HUES6 (cell line): ENCODE measurements at regions not wholly inside any gene's neighbourhood (a gene's known extent, or its start where the extent isn't known, plus 50 kb on each side); places are given as distances from the start of the nearest gene placed in this dataset.

Experiments used
- H3K27ac ChIP-seq: 2 replicates; pipeline ENCODE4 v1.7.0; 2013; ENCODE audit warnings: low read depth, mild to moderate bottlenecking, low read length, inconsistent platforms
- H3K27me3 ChIP-seq: 2 replicates; pipeline ENCODE4 v1.6.1; 2013; ENCODE audit warnings: low read length; ENCODE audit not compliant: control insufficient read depth, insufficient read depth
- H3K36me3 ChIP-seq: 2 replicates; pipeline ENCODE4 v1.6.1; 2013; ENCODE audit warnings: low read length; ENCODE audit not compliant: control insufficient read depth, insufficient read depth
- H3K4me1 ChIP-seq: 2 replicates; pipeline ENCODE4 v1.6.1; 2013; ENCODE audit warnings: low read length; ENCODE audit not compliant: control insufficient read depth, insufficient read depth
- H3K4me3 ChIP-seq: 2 replicates; pipeline ENCODE4 v1.5.1; 2013; ENCODE audit warnings: low read depth, low read length
- H3K9ac ChIP-seq: one replicate; pipeline ENCODE4 v1.6.1; 2013; ENCODE audit warnings: mild to moderate bottlenecking, low read length
- H3K9me3 ChIP-seq: 2 replicates; pipeline ENCODE4 v1.6.1; 2013; ENCODE audit warnings: low read depth, low read length; ENCODE audit not compliant: control insufficient read depth, insufficient read depth

- Histone ChIP-seq H3K27ac (no peak overlapping the region), H3K36me3 (no peaks in the 10 kb centered on the region), H3K4me1 (peaks cover 5% of the 10 kb centered on the region; the same call in 1 of the 2 replicates), H3K27me3 (no peaks in the 10 kb centered on the region), H3K4me3 (no peak overlapping the region), H3K9ac (no peak overlapping the region), H3K9me3 (no peaks in the 10 kb centered on the region)
Observed at GRCh38 chr11:79980916-79981315, 540.1 kb upstream of the TENM4 start.

GRCh38 chr11:79973721-79974617, 533.1 kb upstream of the TENM4 start:
- no peaks in the 10 kb centered on the region for H3K36me3 ChIP-seq
- no peaks in the 10 kb centered on the region; the same call in 1 of the 2 replicates for H3K27me3 ChIP-seq
- H3K27ac ChIP-seq: no peak overlapping the region
- no peak overlapping the region for H3K9ac ChIP-seq
- H3K9me3 ChIP-seq: no peaks in the 10 kb centered on the region
- H3K4me3 ChIP-seq: no peak overlapping the region
- peaks cover 9% of the 10 kb centered on the region for H3K4me1 ChIP-seq

GRCh38 chr11:79971255-79971654, 530.4 kb upstream of the TENM4 start:
- Histone ChIP-seq H3K36me3 (no peaks in the 10 kb centered on the region), H3K9me3 (no peaks in the 10 kb centered on the region), H3K4me3 (no peak overlapping the region), H3K4me1 (peaks cover 9% of the 10 kb centered on the region), H3K27me3 (peaks cover 6% of the 10 kb centered on the region; the same call in 1 of the 2 replicates), H3K27ac (no peak overlapping the region), H3K9ac (no peak overlapping the region)

GRCh38 chr11:79966592-79966991, 525.8 kb upstream of the TENM4 start:
- no peak overlapping the region for H3K9ac ChIP-seq
- H3K27ac ChIP-seq: no peak overlapping the region
- H3K4me1 ChIP-seq: no peaks in the 10 kb centered on the region
- H3K27me3 ChIP-seq: peaks cover 6% of the 10 kb centered on the region; the same call in 1 of the 2 replicates
- no peaks in the 10 kb centered on the region for H3K36me3 ChIP-seq
- H3K9me3 ChIP-seq: no peaks in the 10 kb centered on the region
- no peak overlapping the region for H3K4me3 ChIP-seq

GRCh38 chr11:79963856-79964645, 523.2 kb upstream of the TENM4 start:
- no peak overlapping the region for H3K4me3 ChIP-seq

GRCh38 chr11:79960461-79960860, 519.6 kb upstream of the TENM4 start:
- H3K27ac ChIP-seq: no peak overlapping the region
- no peaks in the 10 kb centered on the region; the same call in 1 of the 2 replicates for H3K27me3 ChIP-seq
- no peak overlapping the region for H3K4me3 ChIP-seq
- H3K9me3 ChIP-seq: peaks cover 13% of the 10 kb centered on the region
- H3K9ac ChIP-seq: no peak overlapping the region
- H3K36me3 ChIP-seq: no peaks in the 10 kb centered on the region
- no peaks in the 10 kb centered on the region for H3K4me1 ChIP-seq

More at GRCh38 chr11:79963856-79964645, 523.2 kb upstream of the TENM4 start:
- no peaks in the 10 kb centered on the region for H3K36me3 ChIP-seq
- no peak overlapping the region for H3K9ac ChIP-seq
- H3K27ac ChIP-seq: no peak overlapping the region
- H3K27me3 ChIP-seq: peaks cover 6% of the 10 kb centered on the region; the same call in 1 of the 2 replicates
- H3K9me3 ChIP-seq: peaks cover 8% of the 10 kb centered on the region
- no peaks in the 10 kb centered on the region for H3K4me1 ChIP-seq

GRCh38 chr11:79959318-79959717, 518.5 kb upstream of the TENM4 start:
- Histone ChIP-seq H3K4me1 (no peaks in the 10 kb centered on the region), H3K36me3 (no peaks in the 10 kb centered on the region), H3K27ac (no peak overlapping the region), H3K9me3 (peaks cover 13% of the 10 kb centered on the region), H3K27me3 (no peaks in the 10 kb centered on the region; the same call in 1 of the 2 replicates), H3K9ac (no peak overlapping the region), H3K4me3 (no peak overlapping the region)

- H3K4me3 ChIP-seq: no peak overlapping the region
- no peak overlapping the region for H3K27ac ChIP-seq
- no peaks in the 10 kb centered on the region for H3K36me3 ChIP-seq
- H3K9me3 ChIP-seq: peaks cover 13% of the 10 kb centered on the region
- H3K9ac ChIP-seq: no peak overlapping the region
- H3K4me1 ChIP-seq: no peaks in the 10 kb centered on the region
- H3K27me3 ChIP-seq: no peaks in the 10 kb centered on the region; the same call in 1 of the 2 replicates
Observed at GRCh38 chr11:79957702-79958101, 516.9 kb upstream of the TENM4 start.

GRCh38 chr11:79956061-79956460, 515.2 kb upstream of the TENM4 start:
- Histone ChIP-seq H3K9me3 (peaks cover 13% of the 10 kb centered on the region), H3K4me3 (no peak overlapping the region), H3K36me3 (no peaks in the 10 kb centered on the region), H3K4me1 (no peaks in the 10 kb centered on the region), H3K27me3 (no peaks in the 10 kb centered on the region), H3K9ac (no peak overlapping the region), H3K27ac (no peak overlapping the region)

GRCh38 chr11:79953629-79954028, 512.8 kb upstream of the TENM4 start:
- no peak overlapping the region for H3K4me3 ChIP-seq
- no peaks in the 10 kb centered on the region for H3K36me3 ChIP-seq
- no peak overlapping the region for H3K27ac ChIP-seq
- H3K4me1 ChIP-seq: no peaks in the 10 kb centered on the region
- H3K9me3 ChIP-seq: peaks cover 2% of the 10 kb centered on the region; the same call in 1 of the 2 replicates
- H3K27me3 ChIP-seq: no peaks in the 10 kb centered on the region
- H3K9ac ChIP-seq: no peak overlapping the region

GRCh38 chr11:79950741-79951140, 509.9 kb upstream of the TENM4 start:
- Histone ChIP-seq H3K4me3 (no peak overlapping the region), H3K9me3 (no peaks in the 10 kb centered on the region)

More at GRCh38 chr11:79950741-79951140, 509.9 kb upstream of the TENM4 start:
- Histone ChIP-seq H3K27ac (no peak overlapping the region), H3K27me3 (no peaks in the 10 kb centered on the region; the same call in 1 of the 2 replicates), H3K4me1 (no peaks in the 10 kb centered on the region), H3K36me3 (no peaks in the 10 kb centered on the region), H3K9ac (no peak overlapping the region)
